ENCODE measurements at regions not wholly inside any gene's neighbourhood (a gene's known extent, or its start where the extent isn't known, plus 50 kb on each side); places are given as distances from the start of the nearest gene placed in this dataset.
"Not testable (repeated sequence)": the region's sequence is repeated elsewhere in the genome, so short reads cannot be mapped to it uniquely, and the experiment has no call there.

GRCh38 chr11:36741515-36741914 is 143.5 kb upstream of the RAG2 start:
- DNase-seq: no peak

DNA sequence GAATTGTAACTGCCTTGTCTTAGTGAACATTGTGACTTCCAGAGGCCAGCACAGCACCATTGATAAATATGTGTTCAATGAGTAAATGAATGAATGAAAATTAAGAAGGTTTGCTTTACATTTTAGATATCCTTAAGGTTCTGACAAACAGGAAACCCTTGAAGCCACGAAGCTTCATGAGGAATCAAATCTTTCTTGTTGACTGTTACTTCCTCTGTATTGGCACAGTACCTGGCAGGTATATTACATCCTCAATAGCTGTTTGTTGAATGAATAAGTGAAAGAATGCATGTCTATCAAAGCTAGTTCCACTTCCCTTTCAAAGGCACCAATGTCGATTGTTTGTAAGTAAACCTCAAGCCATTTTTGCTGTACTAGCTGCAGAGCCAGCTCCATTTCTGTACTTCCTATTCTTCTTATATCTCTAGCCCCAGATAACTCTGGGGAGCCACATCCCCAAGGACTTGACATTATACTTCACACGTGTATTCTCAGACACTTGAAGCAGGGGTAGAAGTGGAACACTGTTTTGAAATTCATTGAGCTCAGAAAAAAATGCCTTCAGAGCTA is 140.3 kb upstream of the RAG2 start:
- no peak for DNase-seq

DNA sequence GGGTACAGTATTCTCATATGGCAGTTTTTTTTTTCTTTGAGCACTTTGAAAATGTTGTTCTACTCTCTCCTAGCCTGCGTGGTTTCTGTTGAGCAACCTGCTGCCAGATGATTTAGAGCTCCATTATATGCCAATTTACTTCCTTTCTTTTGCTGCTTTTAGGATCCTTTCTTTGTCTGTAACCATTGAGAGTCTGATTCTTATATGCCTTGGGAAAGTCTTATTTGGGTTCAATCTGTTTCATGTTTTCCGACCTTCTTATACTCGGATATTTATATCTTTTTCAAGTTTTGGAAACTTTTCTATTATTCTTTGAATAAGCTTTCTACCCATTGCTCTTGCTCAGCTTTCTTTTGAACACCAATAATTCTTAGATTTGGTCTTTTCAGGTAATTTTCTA is 138.1 kb upstream of the RAG2 start:
- DNase-seq: no peak

- not testable (repeated sequence) for DNase-seq
Measured at GRCh38 chr11:36733721-36734120, 135.7 kb upstream of the RAG2 start.

DNA sequence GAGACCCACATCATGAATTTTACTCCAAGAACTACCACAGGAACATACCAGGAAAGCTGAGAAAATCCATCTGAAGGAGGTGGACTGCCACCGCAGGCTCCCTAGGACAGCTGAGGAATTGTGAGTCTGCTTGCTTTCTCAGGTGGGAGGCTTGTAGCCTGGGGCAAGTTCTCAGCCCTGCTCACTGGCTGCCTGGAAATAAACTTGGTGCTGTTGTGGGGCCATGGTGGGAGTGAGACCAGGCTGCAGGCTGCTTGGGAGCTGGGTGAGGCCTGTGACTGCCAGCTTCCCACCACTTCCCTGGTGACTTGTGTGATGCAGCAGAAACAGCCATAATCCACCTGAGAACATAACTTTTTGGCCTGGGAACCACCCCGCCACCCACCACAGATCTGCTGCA is 132.7 kb upstream of the RAG2 start:
- DNase-seq: no peak

GRCh38 chr11:36729825-36730224 is 131.8 kb upstream of the RAG2 start:
- no peak for DNase-seq

- DNase-seq: no peak
Measured at GRCh38 chr11:36726420-36726819, 128.4 kb upstream of the RAG2 start.

GRCh38 chr11:36724742-36725385 is 126.8 kb upstream of the RAG2 start:
- no peak for DNase-seq

DNA sequence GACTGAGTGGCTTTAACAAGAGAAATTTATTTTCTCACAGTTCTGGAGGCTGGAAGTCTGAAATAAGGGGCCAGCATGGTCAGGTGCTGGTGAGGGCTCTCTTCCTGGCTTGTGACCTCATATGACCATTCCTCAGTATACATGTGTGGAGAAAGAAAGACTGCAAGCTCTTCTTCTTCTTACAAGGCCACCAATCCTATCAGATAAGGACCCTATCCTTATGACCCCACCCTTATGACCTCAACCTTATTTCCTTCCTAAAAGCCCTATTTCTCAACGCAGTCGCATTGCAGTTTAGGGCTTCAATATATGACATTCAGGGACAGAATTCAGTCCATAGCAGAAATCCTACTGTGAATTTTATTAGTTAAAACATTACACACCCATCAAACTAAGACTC is 124.4 kb upstream of the RAG2 start:
- DNase-seq: no peak

GRCh38 chr11:36719358-36720107 is 121.5 kb upstream of the RAG2 start:
- DNase-seq: no peak

DNA sequence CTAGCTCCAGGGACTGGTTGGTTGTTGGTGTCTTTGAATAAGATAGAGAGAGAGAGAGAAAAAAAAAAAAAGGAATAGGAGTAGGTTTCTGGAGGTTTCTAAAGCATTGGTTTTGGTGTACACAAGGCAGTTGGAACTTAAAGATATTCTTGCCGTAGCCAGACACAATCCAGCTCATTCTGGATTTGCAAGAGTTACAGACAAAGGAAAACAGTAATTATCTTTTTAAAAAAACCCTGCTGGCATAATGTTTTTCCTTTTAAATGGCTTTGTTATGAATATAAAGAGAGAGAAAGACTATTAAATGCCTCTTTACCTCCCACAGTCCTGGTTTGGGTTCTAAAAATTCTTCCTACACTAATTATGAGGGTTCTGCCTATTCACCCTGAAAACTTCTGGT is 120.4 kb upstream of the RAG2 start:
- DNase-seq: no peak

GRCh38 chr11:36713715-36714114 is 115.7 kb upstream of the RAG2 start:
- no peak for DNase-seq

- no peak for DNase-seq
Measured at GRCh38 chr11:36711104-36711825, 113.2 kb upstream of the RAG2 start.
